GM19397 (cell line): ENCODE measurements at regions not wholly inside any gene's neighbourhood (a gene's known extent, or its start where the extent isn't known, plus 50 kb on each side); places are given as distances from the start of the nearest gene placed in this dataset.

Experiments used
- ATAC-seq: cut with Tn5 transposase; IDR thresholded peaks from one replicate; pipeline ENCODE4 v1.9.1; 2021; ENCODE audit warnings: mild to moderate bottlenecking, moderate library complexity; ENCODE audit not compliant: unreplicated experiment

- ATAC-seq: no peak
Measured at GRCh38 chr2:12594590-12594989, 122.1 kb upstream of the TRIB2 start.

- no peak for ATAC-seq
Measured at GRCh38 chr2:12596771-12597170, 120.0 kb upstream of the TRIB2 start.

- ATAC-seq: no peak
Measured at GRCh38 chr2:12597610-12598009, 119.1 kb upstream of the TRIB2 start.

- no peak for ATAC-seq
Measured at GRCh38 chr2:12602661-12603060, 114.1 kb upstream of the TRIB2 start.

GRCh38 chr2:12603781-12604295, 112.9 kb upstream of the TRIB2 start:
- ATAC-seq: no peak

GRCh38 chr2:12604341-12604740, 112.4 kb upstream of the TRIB2 start:
- no peak for ATAC-seq

GRCh38 chr2:12605366-12605765, 111.4 kb upstream of the TRIB2 start:
- no peak for ATAC-seq

GRCh38 chr2:12605936-12606335, 110.8 kb upstream of the TRIB2 start:
- no peak for ATAC-seq

- no peak for ATAC-seq
Measured at GRCh38 chr2:12606472-12607000, 110.2 kb upstream of the TRIB2 start.

GRCh38 chr2:12607971-12608370, 108.8 kb upstream of the TRIB2 start:
- no peak for ATAC-seq

GRCh38 chr2:12610314-12610713, 106.4 kb upstream of the TRIB2 start:
- ATAC-seq: no peak

- no peak for ATAC-seq
Measured at GRCh38 chr2:12612168-12612567, 104.6 kb upstream of the TRIB2 start.

GRCh38 chr2:12612671-12613070, 104.1 kb upstream of the TRIB2 start:
- no peak for ATAC-seq

GRCh38 chr2:12613137-12613835, 103.5 kb upstream of the TRIB2 start:
- ATAC-seq: no peak

- ATAC-seq: no peak
Measured at GRCh38 chr2:12615509-12615908, 101.2 kb upstream of the TRIB2 start.

GRCh38 chr2:12616456-12617156, 100.1 kb upstream of the TRIB2 start:
- no peak for ATAC-seq

- ATAC-seq: no peak
Measured at GRCh38 chr2:12617366-12617765, 99.4 kb upstream of the TRIB2 start.

- ATAC-seq: no peak
Measured at GRCh38 chr2:12617853-12618252, 98.9 kb upstream of the TRIB2 start.

- ATAC-seq: no peak
Measured at GRCh38 chr2:12618576-12618975, 98.2 kb upstream of the TRIB2 start.

- no peak for ATAC-seq
Measured at GRCh38 chr2:12619975-12620374, 96.8 kb upstream of the TRIB2 start.

GRCh38 chr2:12620759-12621158, 96.0 kb upstream of the TRIB2 start:
- no peak for ATAC-seq

GRCh38 chr2:12623051-12623450, 93.7 kb upstream of the TRIB2 start:
- no peak for ATAC-seq
